ENCODE measurements at regions not wholly inside any gene's neighbourhood (a gene's known extent, or its start where the extent isn't known, plus 50 kb on each side); places are given as distances from the start of the nearest gene placed in this dataset.

DNA sequence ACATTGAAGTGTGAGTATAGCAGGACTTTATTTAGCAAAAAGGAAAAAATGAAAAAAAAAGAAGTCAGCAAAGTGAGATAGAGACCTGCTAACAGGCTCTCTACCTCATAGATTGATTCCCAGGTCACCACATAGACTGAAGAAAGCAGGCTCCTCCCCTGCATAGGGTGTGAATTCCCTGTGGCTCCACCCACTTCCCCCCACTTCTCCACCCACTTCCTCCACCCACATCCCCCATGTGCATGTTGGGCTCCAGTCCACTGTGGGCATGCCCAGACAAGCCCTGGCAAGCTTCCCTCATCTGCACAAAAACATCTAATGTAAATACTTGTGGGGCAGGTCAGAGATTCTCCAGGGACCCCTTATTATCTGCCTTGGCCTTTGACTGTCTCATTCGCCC lies 97.8 kb downstream of the TMEM47 start:
- TF ChIP-seq, protein P1, sequence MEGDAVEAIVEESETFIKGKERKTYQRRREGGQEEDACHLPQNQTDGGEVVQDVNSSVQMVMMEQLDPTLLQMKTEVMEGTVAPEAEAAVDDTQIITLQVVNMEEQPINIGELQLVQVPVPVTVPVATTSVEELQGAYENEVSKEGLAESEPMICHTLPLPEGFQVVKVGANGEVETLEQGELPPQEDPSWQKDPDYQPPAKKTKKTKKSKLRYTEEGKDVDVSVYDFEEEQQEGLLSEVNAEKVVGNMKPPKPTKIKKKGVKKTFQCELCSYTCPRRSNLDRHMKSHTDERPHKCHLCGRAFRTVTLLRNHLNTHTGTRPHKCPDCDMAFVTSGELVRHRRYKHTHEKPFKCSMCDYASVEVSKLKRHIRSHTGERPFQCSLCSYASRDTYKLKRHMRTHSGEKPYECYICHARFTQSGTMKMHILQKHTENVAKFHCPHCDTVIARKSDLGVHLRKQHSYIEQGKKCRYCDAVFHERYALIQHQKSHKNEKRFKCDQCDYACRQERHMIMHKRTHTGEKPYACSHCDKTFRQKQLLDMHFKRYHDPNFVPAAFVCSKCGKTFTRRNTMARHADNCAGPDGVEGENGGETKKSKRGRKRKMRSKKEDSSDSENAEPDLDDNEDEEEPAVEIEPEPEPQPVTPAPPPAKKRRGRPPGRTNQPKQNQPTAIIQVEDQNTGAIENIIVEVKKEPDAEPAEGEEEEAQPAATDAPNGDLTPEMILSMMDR (IDR thresholded peaks at IDR 0.05) = no peak
- no peak for TF ChIP-seq POLR2A (IDR thresholded peaks at IDR 0.05)

Measured in uterus (tissue), 2 donors.